ENCODE measurements at regions not wholly inside any gene's neighbourhood (a gene's known extent, or its start where the extent isn't known, plus 50 kb on each side); places are given as distances from the start of the nearest gene placed in this dataset.

- Histone ChIP-seq H3K4me1 (ENCODE audit: insufficient read depth, low read length) (no peaks in the 10 kb centered on the region), H3K9ac (ENCODE audit: low read depth, low read length) (no peak overlapping the region), H3K9me3 (ENCODE audit: insufficient read depth, low read length, severe bottlenecking) (no peaks in the 10 kb centered on the region), H3K79me2 (ENCODE audit: insufficient read depth, low read length) (no peaks in the 10 kb centered on the region), H3K27ac (ENCODE audit: low read length) (no peak overlapping the region), H3K36me3 (ENCODE audit: insufficient read depth, low read length) (no peaks in the 10 kb centered on the region), H3K4me2 (ENCODE audit: insufficient read depth, low read length) (no peak overlapping the region), H3K4me3 (ENCODE audit: low read depth in 1 of 2, low read length in 2 of 2) (no peak overlapping the region), H4K20me1 (ENCODE audit: insufficient read depth, low read length) (no peaks in the 10 kb centered on the region), H2AFZ (ENCODE audit: low read depth, low read length) (no peak overlapping the region), H3K27me3 (ENCODE audit: insufficient read depth, low read length, poor library complexity) (no peaks in the 10 kb centered on the region)
- TF ChIP-seq EZH2 (IDR thresholded peaks at IDR 0.05; ENCODE audit: borderline replicate concordance, low read depth, low read length, severe bottlenecking) = no peak
- TF ChIP-seq, protein P1, sequence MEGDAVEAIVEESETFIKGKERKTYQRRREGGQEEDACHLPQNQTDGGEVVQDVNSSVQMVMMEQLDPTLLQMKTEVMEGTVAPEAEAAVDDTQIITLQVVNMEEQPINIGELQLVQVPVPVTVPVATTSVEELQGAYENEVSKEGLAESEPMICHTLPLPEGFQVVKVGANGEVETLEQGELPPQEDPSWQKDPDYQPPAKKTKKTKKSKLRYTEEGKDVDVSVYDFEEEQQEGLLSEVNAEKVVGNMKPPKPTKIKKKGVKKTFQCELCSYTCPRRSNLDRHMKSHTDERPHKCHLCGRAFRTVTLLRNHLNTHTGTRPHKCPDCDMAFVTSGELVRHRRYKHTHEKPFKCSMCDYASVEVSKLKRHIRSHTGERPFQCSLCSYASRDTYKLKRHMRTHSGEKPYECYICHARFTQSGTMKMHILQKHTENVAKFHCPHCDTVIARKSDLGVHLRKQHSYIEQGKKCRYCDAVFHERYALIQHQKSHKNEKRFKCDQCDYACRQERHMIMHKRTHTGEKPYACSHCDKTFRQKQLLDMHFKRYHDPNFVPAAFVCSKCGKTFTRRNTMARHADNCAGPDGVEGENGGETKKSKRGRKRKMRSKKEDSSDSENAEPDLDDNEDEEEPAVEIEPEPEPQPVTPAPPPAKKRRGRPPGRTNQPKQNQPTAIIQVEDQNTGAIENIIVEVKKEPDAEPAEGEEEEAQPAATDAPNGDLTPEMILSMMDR (IDR thresholded peaks at IDR 0.05; ENCODE audit: borderline replicate concordance, extremely low read depth, low read length, poor library complexity, severe bottlenecking) = no peak
- no peak for DNase-seq
- no peak for ATAC-seq (ENCODE audit: insufficient read depth, low read depth)
Measured at GRCh38 chr12:74732164-74732784, 194.6 kb downstream of the ATXN7L3B start.

DNA sequence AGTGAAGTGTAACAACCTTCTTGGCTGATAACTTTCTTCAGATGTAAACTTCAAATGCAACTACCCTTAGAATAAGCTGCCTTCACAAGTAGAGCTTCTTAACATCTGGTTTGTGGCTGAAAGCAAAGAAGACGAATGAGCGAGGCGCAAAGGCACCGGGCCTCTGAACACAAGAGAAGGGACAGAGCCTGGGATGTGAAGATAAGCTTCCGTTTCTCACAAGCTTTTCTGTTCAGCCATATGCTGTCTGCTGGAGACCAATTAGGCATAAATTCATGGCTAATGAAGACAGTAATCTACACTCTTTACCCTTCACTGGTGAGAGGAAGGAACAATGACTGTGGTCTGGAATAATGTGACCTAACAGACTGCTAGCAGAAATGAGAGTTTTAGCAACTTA, 195.2 kb downstream of the ATXN7L3B start:
- no peak overlapping the region for H3K27ac ChIP-seq (ENCODE audit: low read length)
- ATAC-seq (ENCODE audit: insufficient read depth, low read depth) (no peak), DNase-seq (no peak)
- H3K79me2 ChIP-seq (ENCODE audit: insufficient read depth, low read length) = no peaks in the 10 kb centered on the region
- no peaks in the 10 kb centered on the region for H3K4me1 ChIP-seq (ENCODE audit: insufficient read depth, low read length)
- no peaks in the 10 kb centered on the region for H3K9me3 ChIP-seq (ENCODE audit: insufficient read depth, low read length, severe bottlenecking)
- H3K4me3 ChIP-seq (ENCODE audit: low read depth in 1 of 2, low read length in 2 of 2) = no peak overlapping the region
- TF ChIP-seq, protein P1 (IDR thresholded peaks at IDR 0.05; ENCODE audit: borderline replicate concordance, extremely low read depth, low read length, poor library complexity, severe bottlenecking) = no peak
- TF ChIP-seq EZH2 (IDR thresholded peaks at IDR 0.05; ENCODE audit: borderline replicate concordance, low read depth, low read length, severe bottlenecking) = no peak
- H3K4me2 ChIP-seq (ENCODE audit: insufficient read depth, low read length) = no peak overlapping the region
- no peaks in the 10 kb centered on the region for H4K20me1 ChIP-seq (ENCODE audit: insufficient read depth, low read length)
- H3K27me3 ChIP-seq (ENCODE audit: insufficient read depth, low read length, poor library complexity) = no peaks in the 10 kb centered on the region
- H2AFZ ChIP-seq (ENCODE audit: low read depth, low read length) = no peak overlapping the region
- no peaks in the 10 kb centered on the region for H3K36me3 ChIP-seq (ENCODE audit: insufficient read depth, low read length)
- H3K9ac ChIP-seq (ENCODE audit: low read depth, low read length) = no peak overlapping the region

- TF ChIP-seq EZH2 (IDR thresholded peaks at IDR 0.05; ENCODE audit: borderline replicate concordance, low read depth, low read length, severe bottlenecking) = no peak
- TF ChIP-seq, protein P1 (IDR thresholded peaks at IDR 0.05; ENCODE audit: borderline replicate concordance, extremely low read depth, low read length, poor library complexity, severe bottlenecking) = no peak
- Histone ChIP-seq H3K4me2 (ENCODE audit: insufficient read depth, low read length) (no peak overlapping the region), H3K4me3 (ENCODE audit: low read depth in 1 of 2, low read length in 2 of 2) (no peak overlapping the region), H3K9ac (ENCODE audit: low read depth, low read length) (no peak overlapping the region), H3K27ac (ENCODE audit: low read length) (no peak overlapping the region), H3K27me3 (ENCODE audit: insufficient read depth, low read length, poor library complexity) (no peaks in the 10 kb centered on the region), H4K20me1 (ENCODE audit: insufficient read depth, low read length) (no peaks in the 10 kb centered on the region), H3K79me2 (ENCODE audit: insufficient read depth, low read length) (no peaks in the 10 kb centered on the region), H3K36me3 (ENCODE audit: insufficient read depth, low read length) (no peaks in the 10 kb centered on the region), H3K9me3 (ENCODE audit: insufficient read depth, low read length, severe bottlenecking) (no peaks in the 10 kb centered on the region), H2AFZ (ENCODE audit: low read depth, low read length) (no peak overlapping the region), H3K4me1 (ENCODE audit: insufficient read depth, low read length) (no peaks in the 10 kb centered on the region)
- no peak for ATAC-seq (ENCODE audit: insufficient read depth, low read depth)
- DNase-seq = no peak
Measured at GRCh38 chr12:74741112-74741511, 203.5 kb downstream of the ATXN7L3B start.

Measured in DND-41 (cell line).